GM12878 (cell line): ENCODE measurements at regions not wholly inside any gene's neighbourhood (a gene's known extent, or its start where the extent isn't known, plus 50 kb on each side); places are given as distances from the start of the nearest gene placed in this dataset.

Experiments used
- ATAC-seq: fragments of 200-7000 bp; cut with Tn5 transposase; 3 replicates; pipeline ENCODE4 v1.9.1; 2020; ENCODE audit warnings: mild to moderate bottlenecking, moderate library complexity
- BruUV-seq: library from RNA; stranded (reverse); fragments of 400-500 nt; replicated peaks from 2 replicates; lab custom pipeline; 2021; lab: Mats Ljungman, UMichigan
- CTCF ChIA-PET: fragments of 300-600 bp; sonication (Branson Sonifier 250); formaldehyde crosslinking; extraction: SDS; loops from one replicate; lab custom pipeline; 2021; ENCODE audit warnings: inconsistent platforms; lab: Yijun Ruan, JAX
- POLR2A ChIA-PET: fragments of 350-600 bp; formaldehyde crosslinking; extraction: SDS; loops from one replicate; lab custom pipeline; 2021; ENCODE audit warnings: inconsistent platforms; lab: Charles Lee
- RAD21 ChIA-PET: fragments of 300-600 bp; sonication (Branson Sonifier 250); formaldehyde crosslinking; loops from one replicate; lab custom pipeline; 2023; ENCODE audit warnings: antibody characterized with exemption; ENCODE audit not compliant: unreplicated experiment; lab: Charles Lee
- SMC1A ChIA-PET: fragments of 300-600 bp; sonication (Branson Sonifier 250); formaldehyde crosslinking; loops from one replicate; lab custom pipeline; 2023; ENCODE audit not compliant: unreplicated experiment, uncharacterized antibody; lab: Charles Lee
- DNase-seq: peaks from one replicate; pipeline ENCODE4 v3.0.0-alpha.2; 2011; ENCODE audit warnings: low read depth, low spot score
- FAIRE-seq: peaks from 3 replicates; lab custom pipeline; 2011; peaks lifted over from hg19 to GRCh38; lab: Jason Lieb, UNC
- H2AFZ ChIP-seq: 2 replicates; pipeline ENCODE4 v1.6.0; 2011; ENCODE audit warnings: low read depth, low read length, control low read depth; ENCODE audit not compliant: control insufficient read depth
- H3K27ac ChIP-seq: 2 replicates; pipeline ENCODE4 v1.5.1; 2011; ENCODE audit warnings: control low read depth; ENCODE audit not compliant: control insufficient read depth, insufficient read depth
- H3K27me3 ChIP-seq, 2 experiments: replicated peaks in 1 of 2; 2 replicates each; pipeline versions ENCODE4 v1.6.0 to v1.6.1; 2011; ENCODE audit warnings: low read length in 1 of 2; ENCODE audit not compliant: control insufficient read depth in 2 of 2, insufficient read depth in 2 of 2
- H3K36me3 ChIP-seq, 2 experiments: 2 replicates each; pipeline ENCODE4 v1.5.1; 2011; ENCODE audit warnings: low read length in 1 of 2; ENCODE audit not compliant: control insufficient read depth in 2 of 2, insufficient read depth in 2 of 2
- H3K4me1 ChIP-seq: 2 replicates; pipeline ENCODE4 v1.6.1; 2011; ENCODE audit warnings: mild to moderate bottlenecking, low read length, moderate library complexity, mixed read lengths; ENCODE audit not compliant: control insufficient read depth, insufficient read depth
- H3K4me2 ChIP-seq: 2 replicates; pipeline ENCODE4 v1.6.0; 2011; ENCODE audit warnings: control low read depth; ENCODE audit not compliant: control insufficient read depth, insufficient read depth
- H3K4me3 ChIP-seq: fragments of 200-600 bp; sonication (generic); 2 replicates; pipeline ENCODE4 v1.5.1; 2016
- H3K79me2 ChIP-seq: 2 replicates; pipeline ENCODE4 v1.6.0; 2011; ENCODE audit warnings: low read length; ENCODE audit not compliant: control insufficient read depth, insufficient read depth
- H3K9ac ChIP-seq: 2 replicates; pipeline ENCODE4 v1.8.0; 2011; ENCODE audit warnings: low read length, control low read depth, mixed read lengths; ENCODE audit not compliant: control insufficient read depth, insufficient read depth
- H3K9me3 ChIP-seq: replicated peaks from 3 replicates; pipeline ENCODE4 v1.5.1; 2011; ENCODE audit warnings: mild to moderate bottlenecking, low read length; ENCODE audit not compliant: control insufficient read depth, insufficient read depth
- H4K20me1 ChIP-seq: 2 replicates; pipeline ENCODE4 v1.6.0; 2011; ENCODE audit not compliant: control insufficient read depth, insufficient read depth
- CBX5 ChIP-seq: sonication (generic); IDR thresholded peaks from 2 replicates; pipeline ENCODE4 v1.6.1; 2016; ENCODE audit warnings: low read depth, moderate library complexity, mild to moderate bottlenecking, inconsistent platforms
- HDAC6 ChIP-seq: fragments of 200-600 bp; sonication (generic); IDR thresholded peaks from one replicate; pipeline ENCODE4 v1.8.0; 2017; ENCODE audit warnings: antibody characterized with exemption; ENCODE audit not compliant: unreplicated experiment
- IKZF2 ChIP-seq, 2 experiments: fragments of 450-650 bp; IDR thresholded peaks; 2 replicates each; pipeline ENCODE4 v1.6.1; 2017; ENCODE audit warnings: mild to moderate bottlenecking in 2 of 2, moderate library complexity in 2 of 2
- LARP7 ChIP-seq: fragments of 450-650 bp; IDR thresholded peaks from 2 replicates; pipeline ENCODE4 v1.6.1; 2017; ENCODE audit warnings: mild to moderate bottlenecking
- MEF2A ChIP-seq: IDR thresholded peaks from 2 replicates; pipeline ENCODE4 v1.6.1; 2011; ENCODE audit warnings: low read depth, mild to moderate bottlenecking, low read length, moderate library complexity; ENCODE audit not compliant: insufficient read depth
- MTA3 ChIP-seq: IDR thresholded peaks from 2 replicates; pipeline ENCODE4 v1.6.1; 2012; ENCODE audit warnings: low read length, inconsistent platforms, borderline replicate concordance
- POLR2A ChIP-seq: IDR thresholded peaks from 2 replicates; pipeline ENCODE4 v1.6.1; 2011; ENCODE audit warnings: low read depth, mild to moderate bottlenecking, low read length
- RAD21 ChIP-seq: IDR thresholded peaks from 2 replicates; pipeline ENCODE4 v1.6.1; 2011; ENCODE audit warnings: mild to moderate bottlenecking, low read depth, low read length, moderate library complexity; ENCODE audit not compliant: insufficient read depth
- ZSCAN29 ChIP-seq: fragments of 450-650 bp; IDR thresholded peaks from 2 replicates; pipeline ENCODE4 v1.6.1; 2017; ENCODE audit warnings: mild to moderate bottlenecking, moderate library complexity
- whole genome bisulfite sequencing: methylation state at CpG from one replicate; pipeline ENCODE4 v1.1.6; 2016; ENCODE audit warnings: low lambda C conversion rate; ENCODE audit not compliant: insufficient replicate concordance, insufficient coverage; ENCODE audit errors: missing lambda C conversion rate; 5-methylcytosine and 5-hydroxymethylcytosine counted together
- in situ Hi-C: fragments of 300-500 bp; cut with MboI; formaldehyde crosslinking; loops from 9 replicates; pipeline ENCODE4 v1.14.3; 2018; ENCODE audit warnings: mixed read lengths
- intact Hi-C: fragments of 100-400 bp; cut with micrococcal nuclease; formaldehyde crosslinking; loops from one replicate; pipeline ENCODE4 v1.14.2; 2022; ENCODE audit not compliant: unreplicated experiment
- TF ChIP-seq, protein P1 (sequence below): fragments of 150-350 bp; IDR thresholded peaks from 2 replicates; pipeline ENCODE4 v1.6.1; 2016; ENCODE audit warnings: low read depth, low read length
- TF ChIP-seq, protein P2 (sequence below): fragments of 450-650 bp; IDR thresholded peaks from 2 replicates; pipeline ENCODE4 v1.6.1; 2018; ENCODE audit warnings: mild to moderate bottlenecking, low read depth, moderate library complexity; ENCODE audit not compliant: partially characterized antibody
- TF ChIP-seq, protein P3 (sequence below): IDR thresholded peaks from 2 replicates; pipeline ENCODE4 v1.6.1; 2011; ENCODE audit warnings: low read depth, mild to moderate bottlenecking, low read length, moderate library complexity, borderline replicate concordance; ENCODE audit errors: extremely low read depth

DNA sequence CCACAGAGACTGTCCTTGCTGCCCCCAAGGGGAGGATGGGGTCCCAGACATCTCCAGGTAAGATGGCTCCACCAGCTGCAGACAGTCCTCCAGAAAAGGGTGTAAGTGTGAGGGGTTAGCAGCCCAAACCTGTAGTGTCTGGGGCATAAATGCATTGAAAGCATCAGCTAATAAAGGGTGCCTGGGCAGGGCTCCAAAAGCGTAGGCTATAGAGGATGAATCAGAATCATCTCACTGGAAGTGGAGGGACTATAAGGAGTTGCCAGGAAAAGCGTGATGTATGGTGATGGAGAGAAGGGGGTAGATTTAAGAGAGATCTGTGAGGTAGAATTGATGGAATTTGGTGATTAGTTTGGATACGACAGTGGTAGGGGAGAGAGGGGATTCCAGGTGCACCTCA lies 79.9 kb upstream of the ONECUT1 start (continued):
- TF ChIP-seq, protein P1, sequence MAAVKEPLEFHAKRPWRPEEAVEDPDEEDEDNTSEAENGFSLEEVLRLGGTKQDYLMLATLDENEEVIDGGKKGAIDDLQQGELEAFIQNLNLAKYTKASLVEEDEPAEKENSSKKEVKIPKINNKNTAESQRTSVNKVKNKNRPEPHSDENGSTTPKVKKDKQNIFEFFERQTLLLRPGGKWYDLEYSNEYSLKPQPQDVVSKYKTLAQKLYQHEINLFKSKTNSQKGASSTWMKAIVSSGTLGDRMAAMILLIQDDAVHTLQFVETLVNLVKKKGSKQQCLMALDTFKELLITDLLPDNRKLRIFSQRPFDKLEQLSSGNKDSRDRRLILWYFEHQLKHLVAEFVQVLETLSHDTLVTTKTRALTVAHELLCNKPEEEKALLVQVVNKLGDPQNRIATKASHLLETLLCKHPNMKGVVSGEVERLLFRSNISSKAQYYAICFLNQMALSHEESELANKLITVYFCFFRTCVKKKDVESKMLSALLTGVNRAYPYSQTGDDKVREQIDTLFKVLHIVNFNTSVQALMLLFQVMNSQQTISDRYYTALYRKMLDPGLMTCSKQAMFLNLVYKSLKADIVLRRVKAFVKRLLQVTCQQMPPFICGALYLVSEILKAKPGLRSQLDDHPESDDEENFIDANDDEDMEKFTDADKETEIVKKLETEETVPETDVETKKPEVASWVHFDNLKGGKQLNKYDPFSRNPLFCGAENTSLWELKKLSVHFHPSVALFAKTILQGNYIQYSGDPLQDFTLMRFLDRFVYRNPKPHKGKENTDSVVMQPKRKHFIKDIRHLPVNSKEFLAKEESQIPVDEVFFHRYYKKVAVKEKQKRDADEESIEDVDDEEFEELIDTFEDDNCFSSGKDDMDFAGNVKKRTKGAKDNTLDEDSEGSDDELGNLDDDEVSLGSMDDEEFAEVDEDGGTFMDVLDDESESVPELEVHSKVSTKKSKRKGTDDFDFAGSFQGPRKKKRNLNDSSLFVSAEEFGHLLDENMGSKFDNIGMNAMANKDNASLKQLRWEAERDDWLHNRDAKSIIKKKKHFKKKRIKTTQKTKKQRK: no peak
- no peak for TF ChIP-seq IKZF2 (IDR thresholded peaks at IDR 0.05)

DNA sequence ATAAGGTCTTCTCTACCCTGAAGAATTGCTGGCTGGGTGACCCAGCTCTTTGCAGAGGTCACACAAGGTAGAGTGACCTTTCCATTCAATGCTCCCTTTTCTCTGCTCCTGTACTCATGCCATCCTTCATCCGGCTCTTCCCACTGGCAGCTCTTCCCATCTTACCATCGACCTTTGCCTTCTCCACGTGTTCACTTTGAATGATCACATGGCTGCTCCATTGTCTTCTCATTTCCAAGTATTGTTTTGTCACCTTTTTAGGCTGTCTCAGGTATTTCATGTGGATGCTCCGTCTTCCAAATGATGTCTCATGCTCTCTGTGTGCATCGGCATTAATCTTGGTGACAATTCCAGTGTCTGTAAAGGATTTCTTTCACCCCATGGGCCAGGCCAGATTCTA lies 76.6 kb upstream of the ONECUT1 start:
- 17% methylated on average over 5 of the region's 5 CpGs for WGBS
- Histone ChIP-seq H3K27ac (no peak overlapping the region), H3K9ac (no peak overlapping the region), H3K4me3 (no peak overlapping the region), H3K27me3 (no peaks in the 10 kb centered on the region; a peak in 1 of 4 replicates), H2AFZ (no peak overlapping the region), H3K9me3 (no peaks in the 10 kb centered on the region), H3K4me1 (no peaks in the 10 kb centered on the region), H3K4me2 (no peak overlapping the region), H3K79me2 (no peaks in the 10 kb centered on the region), H4K20me1 (no peaks in the 10 kb centered on the region), H3K36me3 (no peaks in the 10 kb centered on the region)
- intact Hi-C loops (no loop called here), in situ Hi-C loops (no loop called here)
- CTCF ChIA-PET: no interaction called here
- SMC1A ChIA-PET: no interaction called here
- RAD21 ChIA-PET: no interaction called here
- no peak for FAIRE-seq
- TF ChIP-seq, protein P2, sequence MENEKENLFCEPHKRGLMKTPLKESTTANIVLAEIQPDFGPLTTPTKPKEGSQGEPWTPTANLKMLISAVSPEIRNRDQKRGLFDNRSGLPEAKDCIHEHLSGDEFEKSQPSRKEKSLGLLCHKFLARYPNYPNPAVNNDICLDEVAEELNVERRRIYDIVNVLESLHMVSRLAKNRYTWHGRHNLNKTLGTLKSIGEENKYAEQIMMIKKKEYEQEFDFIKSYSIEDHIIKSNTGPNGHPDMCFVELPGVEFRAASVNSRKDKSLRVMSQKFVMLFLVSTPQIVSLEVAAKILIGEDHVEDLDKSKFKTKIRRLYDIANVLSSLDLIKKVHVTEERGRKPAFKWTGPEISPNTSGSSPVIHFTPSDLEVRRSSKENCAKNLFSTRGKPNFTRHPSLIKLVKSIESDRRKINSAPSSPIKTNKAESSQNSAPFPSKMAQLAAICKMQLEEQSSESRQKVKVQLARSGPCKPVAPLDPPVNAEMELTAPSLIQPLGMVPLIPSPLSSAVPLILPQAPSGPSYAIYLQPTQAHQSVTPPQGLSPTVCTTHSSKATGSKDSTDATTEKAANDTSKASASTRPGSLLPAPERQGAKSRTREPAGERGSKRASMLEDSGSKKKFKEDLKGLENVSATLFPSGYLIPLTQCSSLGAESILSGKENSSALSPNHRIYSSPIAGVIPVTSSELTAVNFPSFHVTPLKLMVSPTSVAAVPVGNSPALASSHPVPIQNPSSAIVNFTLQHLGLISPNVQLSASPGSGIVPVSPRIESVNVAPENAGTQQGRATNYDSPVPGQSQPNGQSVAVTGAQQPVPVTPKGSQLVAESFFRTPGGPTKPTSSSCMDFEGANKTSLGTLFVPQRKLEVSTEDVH: no peak
- TF ChIP-seq CBX5: no peak
- no peak for TF ChIP-seq POLR2A
- TF ChIP-seq, protein P3, sequence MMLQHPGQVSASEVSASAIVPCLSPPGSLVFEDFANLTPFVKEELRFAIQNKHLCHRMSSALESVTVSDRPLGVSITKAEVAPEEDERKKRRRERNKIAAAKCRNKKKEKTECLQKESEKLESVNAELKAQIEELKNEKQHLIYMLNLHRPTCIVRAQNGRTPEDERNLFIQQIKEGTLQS: no peak
- TF ChIP-seq ZSCAN29: no peak
- TF ChIP-seq MTA3: no peak
- TF ChIP-seq RAD21: no peak
- no peak for TF ChIP-seq HDAC6
- no peak for TF ChIP-seq LARP7
- TF ChIP-seq MEF2A: no peak
- BruUV-seq: no TSS peak
- POLR2A ChIA-PET: interaction anchor here (0.5 kb wide), 1 partner anchor 37 kb away, joined by 5 read pairs; no protein-coding TSS in a partner anchor
- no peak for DNase-seq
- no peak for ATAC-seq
